Stimulated activated CD4-positive, alpha-beta T cell treated with anti-CD3 and anti-CD28 coated beads, Interleukin-1b, Interleukin-23, amount 100 ng/mL, for 24 hours (primary cell): ENCODE measurements at regions not wholly inside any gene's neighbourhood (a gene's known extent, or its start where the extent isn't known, plus 50 kb on each side); places are given as distances from the start of the nearest gene placed in this dataset.

Experiments used
- DNase-seq, 4 experiments: peaks; one replicate each; pipeline ENCODE4 v3.0.0-alpha.2; 2020; ENCODE audit warnings: low read depth in 4 of 4, low spot score in 1 of 4

- DNase-seq, result no peak
Observed at GRCh38 chr14:26925876-26926584, 328.2 kb upstream of the NOVA1 start.

GRCh38 chr14:26926585-26926984, 328.8 kb upstream of the NOVA1 start:
- no peak for DNase-seq

GRCh38 chr14:26928019-26928418, 330.2 kb upstream of the NOVA1 start:
- no peak for DNase-seq

GRCh38 chr14:26929361-26929760, 331.5 kb upstream of the NOVA1 start:
- DNase-seq, result no peak

GRCh38 chr14:26930576-26930975, 332.7 kb upstream of the NOVA1 start:
- no peak for DNase-seq

- no peak for DNase-seq
Observed at GRCh38 chr14:26932606-26933005, 334.8 kb upstream of the NOVA1 start.

GRCh38 chr14:26933431-26933830, 335.6 kb upstream of the NOVA1 start:
- no peak for DNase-seq

- no peak for DNase-seq
Observed at GRCh38 chr14:26934151-26934550, 336.3 kb upstream of the NOVA1 start.

- no peak for DNase-seq
Observed at GRCh38 chr14:26935733-26936132, 337.9 kb upstream of the NOVA1 start.

- no peak for DNase-seq
Observed at GRCh38 chr14:26938054-26938453, 340.2 kb upstream of the NOVA1 start.

GRCh38 chr14:26939755-26940154, 341.9 kb upstream of the NOVA1 start:
- no peak for DNase-seq

GRCh38 chr14:26941521-26941920, 343.7 kb upstream of the NOVA1 start:
- DNase-seq, result no peak

- DNase-seq, result no peak
Observed at GRCh38 chr14:26947265-26947664, 349.4 kb upstream of the NOVA1 start.

- no peak for DNase-seq
Observed at GRCh38 chr14:26959437-26959836, 361.6 kb upstream of the NOVA1 start.

- no peak for DNase-seq
Observed at GRCh38 chr14:26959972-26960660, 362.3 kb upstream of the NOVA1 start.

- no peak for DNase-seq
Observed at GRCh38 chr14:26963711-26964110, 365.9 kb upstream of the NOVA1 start.

- DNase-seq, result no peak
Observed at GRCh38 chr14:26965490-26965889, 367.7 kb upstream of the NOVA1 start.

GRCh38 chr14:26966908-26967307, 369.1 kb upstream of the NOVA1 start:
- no peak for DNase-seq

GRCh38 chr14:26974965-26975364, 377.1 kb upstream of the NOVA1 start:
- DNase-seq, result no peak

GRCh38 chr14:26982071-26982470, 384.2 kb upstream of the NOVA1 start:
- no peak for DNase-seq

- DNase-seq, result peak in 1 of 4 experiments; percentile 4
Observed at GRCh38 chr14:26984311-26985177, 386.7 kb upstream of the NOVA1 start.
